Upper lobe of left lung (tissue), 6 donors: ENCODE measurements at regions not wholly inside any gene's neighbourhood (a gene's known extent, or its start where the extent isn't known, plus 50 kb on each side); places are given as distances from the start of the nearest gene placed in this dataset.
"Not testable (repeated sequence)": the region's sequence is repeated elsewhere in the genome, so short reads cannot be mapped to it uniquely, and the experiment has no call there.

ENCODE experiments used
- ATAC-seq, 2 donors: fragments of 200-7000 bp; cut with Tn5 transposase; one replicate each; pipeline ENCODE4 v1.9.1; 2022; ENCODE audit warnings: mild to moderate bottlenecking in 2 of 2, moderate library complexity in 2 of 2; ENCODE audit not compliant: low FRiP score in 2 of 2
- DNase-seq, 2 donors: peaks; one replicate each; pipeline ENCODE4 v3.0.0-alpha.2; 2019 to 2020
- H3K27ac ChIP-seq, 4 donors: fragments of 200-600 bp; sonication (generic); one replicate each; pipeline ENCODE4 v1.5.1; 2016 to 2019
- H3K27me3 ChIP-seq, 4 donors: fragments of 200-600 bp; sonication (generic); one replicate each; pipeline ENCODE4 v1.5.1; 2017 to 2019
- H3K36me3 ChIP-seq, 4 donors: fragments of 200-600 bp; sonication (generic); one replicate each; pipeline ENCODE4 v1.5.1; 2016 to 2019
- H3K4me1 ChIP-seq, 4 donors: fragments of 200-600 bp; sonication (generic); one replicate each; pipeline ENCODE4 v1.5.1; 2018 to 2019
- H3K4me3 ChIP-seq, 4 donors: fragments of 200-600 bp; sonication (generic); one replicate each; pipeline ENCODE4 v1.5.1; 2017 to 2019; ENCODE audit warnings: mild to moderate bottlenecking in 2 of 4, moderate library complexity in 1 of 4
- H3K9me3 ChIP-seq, 4 donors: fragments of 200-600 bp; sonication (generic); one replicate each; pipeline ENCODE4 v1.5.1; 2018 to 2019
- EP300 ChIP-seq, 4 donors: sonication (generic); formaldehyde crosslinking; IDR thresholded peaks; one replicate each; pipeline ENCODE4 v1.5.1; 2017; ENCODE audit warnings: antibody characterized with exemption in 4 of 4, control low read depth in 2 of 4
- POLR2A ChIP-seq, 4 donors: fragments of 450-650 bp; IDR thresholded peaks; one replicate each; pipeline ENCODE4 v1.5.1; 2016 to 2017; ENCODE audit warnings: antibody characterized with exemption in 4 of 4, mild to moderate bottlenecking in 2 of 4
- POLR2AphosphoS5 ChIP-seq, 2 donors: sonication (generic); formaldehyde crosslinking; IDR thresholded peaks; one replicate each; pipeline ENCODE4 v1.5.1; 2017; ENCODE audit warnings: antibody characterized with exemption in 2 of 2
- WGBS, 2 donors: methylation state at CpG; one replicate each; pipeline ENCODE4 v1.1.5; 2017 to 2018; 5-methylcytosine and 5-hydroxymethylcytosine counted together
- TF ChIP-seq, protein P1 (sequence below), 6 experiments: fragments of 450-650 bp in 4 of 6; fragments of 200-600 bp in 2 of 6; sonication (generic) in 2 of 6; IDR thresholded peaks; one replicate each; pipeline ENCODE4 v1.5.1; 2016 to 2019; ENCODE audit warnings: antibody characterized with exemption in 6 of 6
- donor health status: DM: no; HTN: no; CAD: no; lungs with moderate emphysema.
- donor health status: DM: no; HTN: yes; CAD: no; lungs with severe emphysema.

DNA sequence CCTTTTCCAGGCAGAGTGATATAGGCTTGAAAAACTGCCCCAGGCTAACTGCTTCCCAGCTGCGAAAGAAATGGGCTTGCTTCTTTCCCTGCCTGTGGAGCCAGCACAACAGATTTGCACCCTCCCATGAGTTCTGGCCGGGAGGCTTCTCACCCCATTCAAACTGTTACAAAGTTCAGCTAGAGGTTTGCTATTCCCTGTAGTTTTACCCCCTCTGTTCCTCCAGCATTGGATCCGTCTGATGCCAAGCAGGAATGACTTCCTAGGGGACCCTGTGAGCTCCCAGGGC, 87.6 kb upstream of the NDST4 start:
- H3K27me3 ChIP-seq = no peaks in the 10 kb centered on the region
- H3K4me1 ChIP-seq = no peaks in the 10 kb centered on the region
- ATAC-seq (no peak), DNase-seq (no peak)
- 71 to 88% methylated on average over 3 of the region's 3 CpGs for WGBS, 2 donors
- H3K4me3 ChIP-seq = no peak overlapping the region
- no peaks in the 10 kb centered on the region for H3K36me3 ChIP-seq
- H3K27ac ChIP-seq = no peak overlapping the region
- peaks cover 0 to 3% (median 0%) of the 10 kb centered on the region in 4 donors for H3K9me3 ChIP-seq
- no peak for TF ChIP-seq POLR2AphosphoS5 (IDR thresholded peaks at IDR 0.05)
- no peak for TF ChIP-seq POLR2A (IDR thresholded peaks at IDR 0.05)
- no peak for TF ChIP-seq EP300 (IDR thresholded peaks at IDR 0.05)
- TF ChIP-seq, protein P1, sequence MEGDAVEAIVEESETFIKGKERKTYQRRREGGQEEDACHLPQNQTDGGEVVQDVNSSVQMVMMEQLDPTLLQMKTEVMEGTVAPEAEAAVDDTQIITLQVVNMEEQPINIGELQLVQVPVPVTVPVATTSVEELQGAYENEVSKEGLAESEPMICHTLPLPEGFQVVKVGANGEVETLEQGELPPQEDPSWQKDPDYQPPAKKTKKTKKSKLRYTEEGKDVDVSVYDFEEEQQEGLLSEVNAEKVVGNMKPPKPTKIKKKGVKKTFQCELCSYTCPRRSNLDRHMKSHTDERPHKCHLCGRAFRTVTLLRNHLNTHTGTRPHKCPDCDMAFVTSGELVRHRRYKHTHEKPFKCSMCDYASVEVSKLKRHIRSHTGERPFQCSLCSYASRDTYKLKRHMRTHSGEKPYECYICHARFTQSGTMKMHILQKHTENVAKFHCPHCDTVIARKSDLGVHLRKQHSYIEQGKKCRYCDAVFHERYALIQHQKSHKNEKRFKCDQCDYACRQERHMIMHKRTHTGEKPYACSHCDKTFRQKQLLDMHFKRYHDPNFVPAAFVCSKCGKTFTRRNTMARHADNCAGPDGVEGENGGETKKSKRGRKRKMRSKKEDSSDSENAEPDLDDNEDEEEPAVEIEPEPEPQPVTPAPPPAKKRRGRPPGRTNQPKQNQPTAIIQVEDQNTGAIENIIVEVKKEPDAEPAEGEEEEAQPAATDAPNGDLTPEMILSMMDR (IDR thresholded peaks at IDR 0.05) = no peak

- H3K27me3 ChIP-seq, H3K27ac ChIP-seq, H3K9me3 ChIP-seq, H3K4me1 ChIP-seq, H3K4me3 ChIP-seq, ATAC-seq, H3K36me3 ChIP-seq: not testable (repeated sequence)
- WGBS, 2 donors = 86 to 97% methylated on average over 8 to 13 of the region's 30 CpGs
- peak in 1 of 2 donors; percentile 53 for DNase-seq
Measured at GRCh38 chr4:115200201-115201041, 87.0 kb upstream of the NDST4 start.

- not testable (repeated sequence) for H3K4me1 ChIP-seq, H3K27me3 ChIP-seq, H3K9me3 ChIP-seq, H3K27ac ChIP-seq, ATAC-seq, H3K4me3 ChIP-seq, H3K36me3 ChIP-seq, DNase-seq
Measured at GRCh38 chr4:115194612-115195011, 81.2 kb upstream of the NDST4 start.

GRCh38 chr4:115190529-115190928, 77.1 kb upstream of the NDST4 start:
- no peak for TF ChIP-seq POLR2A (IDR thresholded peaks at IDR 0.05)
- no peak for TF ChIP-seq EP300 (IDR thresholded peaks at IDR 0.05)
- TF ChIP-seq POLR2AphosphoS5 (IDR thresholded peaks at IDR 0.05) = no peak
- TF ChIP-seq, protein P1 (IDR thresholded peaks at IDR 0.05) = no peak
- no peak for DNase-seq
- H3K4me3 ChIP-seq = no peak overlapping the region
- H3K27ac ChIP-seq = no peak overlapping the region
- H3K27me3 ChIP-seq = no peaks in the 10 kb centered on the region
- no peaks in the 10 kb centered on the region for H3K36me3 ChIP-seq
- no peaks in the 10 kb centered on the region for H3K4me1 ChIP-seq
- ATAC-seq = no peak
- H3K9me3 ChIP-seq = no peaks in the 10 kb centered on the region

- H3K4me3 ChIP-seq = no peak overlapping the region
- 79 to 83% methylated on average over 1 of the region's 1 CpG for WGBS, 2 donors
- H3K27ac ChIP-seq = no peak overlapping the region
- no peak for TF ChIP-seq POLR2AphosphoS5 (IDR thresholded peaks at IDR 0.05)
- TF ChIP-seq POLR2A (IDR thresholded peaks at IDR 0.05) = no peak
- TF ChIP-seq EP300 (IDR thresholded peaks at IDR 0.05) = no peak
- TF ChIP-seq, protein P1 (IDR thresholded peaks at IDR 0.05) = no peak
- no peaks in the 10 kb centered on the region for H3K27me3 ChIP-seq
- H3K9me3 ChIP-seq = no peaks in the 10 kb centered on the region
- no peaks in the 10 kb centered on the region for H3K4me1 ChIP-seq
- H3K36me3 ChIP-seq = no peaks in the 10 kb centered on the region
- ATAC-seq (no peak), DNase-seq (no peak)
Measured at GRCh38 chr4:115187136-115187535, 73.7 kb upstream of the NDST4 start.

DNA sequence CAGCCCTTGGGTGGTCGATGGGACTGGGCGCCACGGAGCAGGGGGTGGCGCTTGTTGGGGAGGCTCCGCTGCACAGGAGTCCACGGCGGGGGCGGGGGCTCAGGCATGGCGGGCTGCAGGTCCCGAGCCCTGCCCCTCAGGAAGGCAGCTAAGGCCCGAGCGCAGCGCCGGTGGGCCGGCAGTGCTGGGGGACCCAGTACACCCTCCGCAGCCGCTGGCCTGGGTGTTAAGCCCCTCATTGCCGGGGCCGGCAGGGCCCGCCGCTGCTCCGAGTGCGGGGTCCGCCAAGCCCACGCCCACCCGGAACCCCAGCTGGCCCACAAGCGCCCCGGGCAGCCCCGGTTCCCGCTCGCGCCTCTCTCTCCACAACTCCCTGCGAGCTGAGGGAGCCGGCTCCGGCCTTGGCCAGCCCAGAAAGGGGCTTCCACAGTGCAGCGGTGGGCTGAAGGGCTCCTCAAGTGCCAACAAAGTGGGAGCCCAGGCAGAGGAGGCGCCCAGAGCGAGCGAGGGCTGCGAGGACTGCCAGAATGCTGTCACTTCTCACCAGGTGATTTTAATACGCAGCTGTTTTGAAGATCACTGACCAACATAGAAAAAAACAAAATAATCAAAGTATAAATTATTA, 66.1 kb upstream of the NDST4 start:
- DNase-seq = peak in 1 of 2 donors; percentile 79
- not testable (repeated sequence) for H3K36me3 ChIP-seq, H3K9me3 ChIP-seq, H3K27me3 ChIP-seq, ATAC-seq, H3K27ac ChIP-seq, H3K4me1 ChIP-seq, H3K4me3 ChIP-seq
- 92 to 93% methylated on average over 28 to 36 of the region's 41 CpGs for WGBS, 2 donors

GRCh38 chr4:115178687-115179086, 65.3 kb upstream of the NDST4 start:
- H3K27me3 ChIP-seq, ATAC-seq, H3K4me1 ChIP-seq, H3K9me3 ChIP-seq, DNase-seq, H3K27ac ChIP-seq, H3K4me3 ChIP-seq, H3K36me3 ChIP-seq: not testable (repeated sequence)
- 93% methylated on average over 15 of the region's 15 CpGs for WGBS, 2 donors
